HG02884 (cell line): ENCODE measurements at regions not wholly inside any gene's neighbourhood (a gene's known extent, or its start where the extent isn't known, plus 50 kb on each side); places are given as distances from the start of the nearest gene placed in this dataset.
"Not testable (repeated sequence)": the region's sequence is repeated elsewhere in the genome, so short reads cannot be mapped to it uniquely, and the experiment has no call there.

ENCODE experiments used
- ATAC-seq: cut with Tn5 transposase; IDR thresholded peaks from one replicate; pipeline ENCODE4 v1.9.1; 2021; ENCODE audit warnings: mild to moderate bottlenecking, moderate library complexity; ENCODE audit not compliant: unreplicated experiment

GRCh38 chr6:21708320-21708580 lies 114.7 kb downstream of the SOX4 start:
- no peak for ATAC-seq

GRCh38 chr6:21710216-21710615 lies 116.7 kb downstream of the SOX4 start:
- no peak for ATAC-seq

GRCh38 chr6:21710908-21711627 lies 117.5 kb downstream of the SOX4 start:
- ATAC-seq, result no peak

GRCh38 chr6:21712213-21712612 lies 118.7 kb downstream of the SOX4 start:
- no peak for ATAC-seq

GRCh38 chr6:21713481-21713880 lies 119.9 kb downstream of the SOX4 start:
- no peak for ATAC-seq

GRCh38 chr6:21715180-21715579 lies 121.6 kb downstream of the SOX4 start:
- no peak for ATAC-seq

GRCh38 chr6:21722510-21722909 lies 129.0 kb downstream of the SOX4 start:
- ATAC-seq, result no peak

GRCh38 chr6:21726676-21727075 lies 133.1 kb downstream of the SOX4 start:
- no peak for ATAC-seq

- no peak for ATAC-seq
Measured at GRCh38 chr6:21728141-21728540, 134.6 kb downstream of the SOX4 start.

GRCh38 chr6:21729431-21729830 lies 135.9 kb downstream of the SOX4 start:
- ATAC-seq, result no peak

GRCh38 chr6:21730533-21730932 lies 137.0 kb downstream of the SOX4 start:
- ATAC-seq, result no peak

GRCh38 chr6:21731411-21732031 lies 138.0 kb downstream of the SOX4 start:
- no peak for ATAC-seq

- ATAC-seq, result not testable (repeated sequence)
Measured at GRCh38 chr6:21732032-21732730, 138.6 kb downstream of the SOX4 start.

GRCh38 chr6:21732731-21733130 lies 139.2 kb downstream of the SOX4 start:
- ATAC-seq, result no peak

- ATAC-seq, result no peak
Measured at GRCh38 chr6:21733311-21733710, 139.8 kb downstream of the SOX4 start.

GRCh38 chr6:21734204-21734603 lies 140.7 kb downstream of the SOX4 start:
- ATAC-seq, result no peak

GRCh38 chr6:21738180-21739094 lies 144.9 kb downstream of the SOX4 start:
- no peak for ATAC-seq

- no peak for ATAC-seq
Measured at GRCh38 chr6:21739241-21739640, 145.7 kb downstream of the SOX4 start.

- ATAC-seq, result no peak
Measured at GRCh38 chr6:21739838-21740237, 146.3 kb downstream of the SOX4 start.

- ATAC-seq, result no peak
Measured at GRCh38 chr6:21740376-21741124, 147.0 kb downstream of the SOX4 start.
